Right lobe of liver (tissue), 6 donors: ENCODE measurements at regions not wholly inside any gene's neighbourhood (a gene's known extent, or its start where the extent isn't known, plus 50 kb on each side); places are given as distances from the start of the nearest gene placed in this dataset.

Experiments
- ATAC-seq, 4 donors: fragments of 200-7000 bp; cut with Tn5 transposase; one replicate each; pipeline ENCODE4 v1.9.1; 2020; ENCODE audit warnings: mild to moderate bottlenecking in 4 of 4, moderate library complexity in 4 of 4
- DNase-seq, 3 donors: peaks; one replicate each; pipeline ENCODE4 v3.0.0-alpha.2; 2020
- H3K27ac ChIP-seq, 3 donors: fragments of 200-600 bp; one replicate each; pipeline ENCODE4 v1.8.0; 2022
- H3K27me3 ChIP-seq, 2 donors: fragments of 200-600 bp; one replicate each; pipeline ENCODE4 v1.8.0; 2022
- H3K36me3 ChIP-seq, 4 donors: fragments of 200-600 bp; sonication (generic) in 1 of 4; one replicate each; pipeline versions ENCODE4 v1.5.1 to v1.8.0; 2017 to 2022; ENCODE audit warnings: control low read depth in 1 of 4
- H3K4me1 ChIP-seq, 4 donors: fragments of 200-600 bp; sonication (generic) in 1 of 4; one replicate each; pipeline versions ENCODE4 v1.5.1 to v1.8.0; 2017 to 2022; ENCODE audit warnings: control low read depth in 1 of 4
- H3K4me3 ChIP-seq, 3 donors: fragments of 200-600 bp; one replicate each; pipeline ENCODE4 v1.8.0; 2022
- H3K9me3 ChIP-seq, 4 donors: fragments of 200-600 bp; sonication (generic) in 1 of 4; one replicate each; pipeline versions ENCODE4 v1.5.1 to v1.8.0; 2017 to 2022; ENCODE audit warnings: control low read depth in 1 of 4
- POLR2A ChIP-seq: fragments of 450-650 bp; IDR thresholded peaks from one replicate; pipeline ENCODE4 v1.6.1; 2017; ENCODE audit warnings: antibody characterized with exemption, mild to moderate bottlenecking
- WGBS: methylation state at CpG from one replicate; pipeline ENCODE4 v1.1.6; 2018; ENCODE audit warnings: low coverage, low lambda C conversion rate; ENCODE audit not compliant: insufficient coverage; ENCODE audit errors: missing lambda C conversion rate; 5-methylcytosine and 5-hydroxymethylcytosine counted together
- intact Hi-C, 2 donors: fragments of 100-400 bp; cut with DNase I; formaldehyde crosslinking; loops; one replicate each; pipeline versions ENCODE4 v1.11.2 to v1.14.1; 2022
- TF ChIP-seq, protein P1 (sequence below), 4 donors: fragments of 200-600 bp in 3 of 4; fragments of 450-650 bp in 1 of 4; IDR thresholded peaks; one replicate each; pipeline versions ENCODE4 v1.5.1 to v1.8.0; 2016 to 2022; ENCODE audit warnings: antibody characterized with exemption in 4 of 4, mild to moderate bottlenecking in 2 of 4
- donor health status: DM: no; HTN: yes; CAD: no.
- donor health status: DM: no; HTN: no; CAD: no.
- donor health status: DM: no; HTN: no; CAD: no.
- donor health status: DM: no; HTN: yes; CAD: no.
- donor health status: DM: no; HTN: yes; CAD: no.

DNA sequence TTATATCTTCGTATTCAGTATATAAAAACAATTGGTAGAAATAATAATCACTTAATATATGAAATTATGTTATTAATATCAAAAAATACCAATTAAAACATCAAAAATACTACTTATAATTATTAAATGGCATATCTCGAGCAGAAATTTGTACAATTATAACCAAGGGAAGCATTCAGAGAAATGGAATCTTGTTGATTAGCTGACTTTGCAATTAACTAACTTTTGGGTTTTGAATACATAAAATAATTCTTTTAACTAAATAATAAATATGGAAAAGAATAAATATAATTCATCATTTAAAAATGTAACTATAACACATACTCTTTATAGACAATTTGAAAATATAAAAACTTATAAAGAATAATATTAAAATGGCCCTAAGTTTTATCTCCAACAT is 160.2 kb upstream of the LRRN1 start:
- 62% methylated on average over 2 of the region's 2 CpGs for WGBS
- TF ChIP-seq, protein P1, sequence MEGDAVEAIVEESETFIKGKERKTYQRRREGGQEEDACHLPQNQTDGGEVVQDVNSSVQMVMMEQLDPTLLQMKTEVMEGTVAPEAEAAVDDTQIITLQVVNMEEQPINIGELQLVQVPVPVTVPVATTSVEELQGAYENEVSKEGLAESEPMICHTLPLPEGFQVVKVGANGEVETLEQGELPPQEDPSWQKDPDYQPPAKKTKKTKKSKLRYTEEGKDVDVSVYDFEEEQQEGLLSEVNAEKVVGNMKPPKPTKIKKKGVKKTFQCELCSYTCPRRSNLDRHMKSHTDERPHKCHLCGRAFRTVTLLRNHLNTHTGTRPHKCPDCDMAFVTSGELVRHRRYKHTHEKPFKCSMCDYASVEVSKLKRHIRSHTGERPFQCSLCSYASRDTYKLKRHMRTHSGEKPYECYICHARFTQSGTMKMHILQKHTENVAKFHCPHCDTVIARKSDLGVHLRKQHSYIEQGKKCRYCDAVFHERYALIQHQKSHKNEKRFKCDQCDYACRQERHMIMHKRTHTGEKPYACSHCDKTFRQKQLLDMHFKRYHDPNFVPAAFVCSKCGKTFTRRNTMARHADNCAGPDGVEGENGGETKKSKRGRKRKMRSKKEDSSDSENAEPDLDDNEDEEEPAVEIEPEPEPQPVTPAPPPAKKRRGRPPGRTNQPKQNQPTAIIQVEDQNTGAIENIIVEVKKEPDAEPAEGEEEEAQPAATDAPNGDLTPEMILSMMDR (IDR thresholded peaks at IDR 0.05), result no peak
- TF ChIP-seq POLR2A, result no peak
- Histone ChIP-seq H3K4me3 (no peak overlapping the region), H3K9me3 (no peaks in the 10 kb centered on the region), H3K36me3 (no peaks in the 10 kb centered on the region), H3K27me3 (no peaks in the 10 kb centered on the region), H3K4me1 (no peaks in the 10 kb centered on the region), H3K27ac (no peak overlapping the region)
- DNase-seq (no peak), ATAC-seq (no peak)
- intact Hi-C loops, result no loop called here

DNA sequence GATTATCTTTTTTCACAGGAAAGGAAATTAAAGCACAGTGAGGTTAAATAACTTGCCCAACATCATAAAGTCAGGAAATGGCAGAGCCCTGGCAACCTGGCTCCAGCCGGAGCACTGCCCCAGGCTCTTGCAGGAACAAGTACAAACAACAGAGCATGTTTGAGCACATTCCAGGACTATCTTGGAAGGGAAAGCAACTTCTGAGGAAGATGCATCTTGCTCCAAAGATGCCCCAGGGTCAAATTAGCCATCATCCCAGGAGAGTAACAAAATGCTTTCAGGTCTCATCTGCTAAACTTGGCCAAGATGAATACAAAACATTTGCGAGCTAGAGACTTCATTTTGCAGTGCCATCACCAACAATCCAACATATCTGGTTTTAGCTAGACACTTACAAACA is 162.4 kb upstream of the LRRN1 start:
- no peak for TF ChIP-seq POLR2A
- TF ChIP-seq, protein P1 (IDR thresholded peaks at IDR 0.05), result no peak
- no peak for DNase-seq
- no peak overlapping the region for H3K27ac ChIP-seq
- H3K4me3 ChIP-seq, result no peak overlapping the region
- no peak for ATAC-seq
- no peaks in the 10 kb centered on the region for H3K27me3 ChIP-seq
- H3K36me3 ChIP-seq, result no peaks in the 10 kb centered on the region
- WGBS, result 83% methylated on average over 1 of the region's 2 CpGs
- intact Hi-C loops, result no loop called here
- H3K4me1 ChIP-seq, result no peaks in the 10 kb centered on the region
- no peaks in the 10 kb centered on the region for H3K9me3 ChIP-seq

DNA sequence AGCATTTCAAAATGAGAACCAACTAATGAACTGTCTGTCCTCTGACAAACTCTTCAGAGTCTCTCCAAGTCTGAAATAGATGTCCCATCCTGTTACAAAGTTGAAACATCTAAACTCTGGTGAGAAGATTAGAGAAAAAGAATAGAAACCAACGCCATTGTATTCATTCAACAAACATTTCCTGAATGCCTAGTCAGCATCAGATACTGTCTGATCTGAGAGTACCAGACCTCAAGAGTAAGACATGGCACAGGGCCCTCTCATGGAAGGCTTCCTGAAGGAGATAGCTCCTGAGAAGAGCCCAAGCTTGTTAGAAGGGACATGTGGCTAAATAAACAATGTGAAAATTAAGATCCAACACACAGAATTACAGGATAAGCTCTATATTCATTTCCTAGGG is 164.1 kb upstream of the LRRN1 start:
- 40% methylated on average over 1 of the region's 1 CpG for WGBS
- ATAC-seq (no peak), DNase-seq (no peak)
- Histone ChIP-seq H3K4me3 (no peak overlapping the region), H3K9me3 (no peaks in the 10 kb centered on the region), H3K27ac (no peak overlapping the region), H3K27me3 (no peaks in the 10 kb centered on the region), H3K36me3 (no peaks in the 10 kb centered on the region), H3K4me1 (no peaks in the 10 kb centered on the region)
- TF ChIP-seq POLR2A, result no peak
- TF ChIP-seq, protein P1 (IDR thresholded peaks at IDR 0.05), result no peak
- intact Hi-C loops, result no loop called here

DNA sequence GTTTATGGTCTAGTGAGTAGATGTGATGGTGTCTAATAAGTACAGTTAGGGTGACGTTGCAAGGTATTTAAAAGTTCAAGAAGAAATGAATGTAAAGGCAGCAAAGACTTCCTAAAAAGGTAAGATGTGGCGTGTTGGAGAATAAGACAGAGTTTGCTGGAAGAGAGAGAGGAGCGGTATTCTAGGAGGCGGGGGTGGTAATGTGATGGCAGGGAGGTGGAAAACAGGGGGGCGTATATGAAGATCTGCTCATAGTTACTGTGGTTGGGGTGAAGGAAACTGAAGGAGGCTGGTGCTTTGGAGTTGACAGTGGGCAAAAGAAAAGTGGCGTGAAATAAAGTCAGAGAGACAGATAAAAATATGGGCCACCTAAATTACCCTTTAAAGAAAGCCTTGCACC is 164.9 kb upstream of the LRRN1 start:
- no peak overlapping the region for H3K27ac ChIP-seq
- 90% methylated on average over 6 of the region's 6 CpGs for WGBS
- H3K27me3 ChIP-seq, result no peaks in the 10 kb centered on the region
- no peak for ATAC-seq
- H3K4me1 ChIP-seq, result no peaks in the 10 kb centered on the region
- no peak for TF ChIP-seq POLR2A
- TF ChIP-seq, protein P1 (IDR thresholded peaks at IDR 0.05), result no peak
- no peaks in the 10 kb centered on the region for H3K36me3 ChIP-seq
- no peak for DNase-seq
- intact Hi-C loops, result no loop called here
- no peak overlapping the region for H3K4me3 ChIP-seq
- no peaks in the 10 kb centered on the region for H3K9me3 ChIP-seq

DNA sequence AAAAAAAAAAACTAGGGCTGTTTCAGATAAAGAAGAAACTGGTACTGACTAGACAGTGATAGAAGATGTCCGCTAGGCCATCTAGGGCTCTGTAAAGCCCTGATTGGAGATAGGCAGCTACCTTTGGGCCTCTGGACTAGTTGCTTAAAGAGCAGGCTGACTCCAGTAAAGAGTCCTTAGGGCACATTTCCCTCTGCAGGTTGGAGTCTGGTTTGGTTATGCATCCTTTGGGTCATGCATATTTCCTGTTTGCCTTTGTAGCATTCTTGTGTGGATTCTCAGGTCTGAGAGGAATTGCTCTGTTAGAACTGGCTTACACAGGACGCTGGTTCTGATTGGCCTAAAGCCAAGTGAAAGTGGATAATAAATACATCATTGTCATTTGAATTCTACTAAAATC is 165.5 kb upstream of the LRRN1 start:
- 60% methylated on average over 2 of the region's 2 CpGs for WGBS
- no peak for TF ChIP-seq POLR2A
- TF ChIP-seq, protein P1 (IDR thresholded peaks at IDR 0.05), result no peak
- Histone ChIP-seq H3K27ac (no peak overlapping the region), H3K9me3 (no peaks in the 10 kb centered on the region), H3K4me3 (no peak overlapping the region), H3K4me1 (no peaks in the 10 kb centered on the region), H3K27me3 (no peaks in the 10 kb centered on the region), H3K36me3 (no peaks in the 10 kb centered on the region)
- no peak for DNase-seq
- intact Hi-C loops, result no loop called here
- no peak for ATAC-seq
